HG02840 (cell line): ENCODE measurements at regions not wholly inside any gene's neighbourhood (a gene's known extent, or its start where the extent isn't known, plus 50 kb on each side); places are given as distances from the start of the nearest gene placed in this dataset.

ENCODE experiments used
- ATAC-seq: cut with Tn5 transposase; IDR thresholded peaks from one replicate; pipeline ENCODE4 v1.9.1; 2021; ENCODE audit warnings: mild to moderate bottlenecking, moderate library complexity, moderate number of reproducible peaks; ENCODE audit not compliant: unreplicated experiment, low FRiP score

GRCh38 chr18:78368726-78369125, 610.9 kb upstream of the SALL3 start:
- ATAC-seq = no peak

- no peak for ATAC-seq
Measured at GRCh38 chr18:78376046-78376445, 603.6 kb upstream of the SALL3 start.

GRCh38 chr18:78378403-78378802, 601.2 kb upstream of the SALL3 start:
- ATAC-seq = no peak

GRCh38 chr18:78378983-78379382, 600.6 kb upstream of the SALL3 start:
- no peak for ATAC-seq

- ATAC-seq = no peak
Measured at GRCh38 chr18:78390348-78390951, 589.2 kb upstream of the SALL3 start.

GRCh38 chr18:78390952-78391348, 588.7 kb upstream of the SALL3 start:
- ATAC-seq = no peak

- ATAC-seq = no peak
Measured at GRCh38 chr18:78393086-78393862, 586.3 kb upstream of the SALL3 start.

GRCh38 chr18:78396077-78396476, 583.5 kb upstream of the SALL3 start:
- ATAC-seq = no peak

GRCh38 chr18:78396756-78397155, 582.9 kb upstream of the SALL3 start:
- ATAC-seq = no peak

GRCh38 chr18:78399992-78400503, 579.6 kb upstream of the SALL3 start:
- no peak for ATAC-seq

GRCh38 chr18:78402440-78402839, 577.2 kb upstream of the SALL3 start:
- no peak for ATAC-seq

GRCh38 chr18:78402966-78403365, 576.7 kb upstream of the SALL3 start:
- no peak for ATAC-seq

- ATAC-seq = no peak
Measured at GRCh38 chr18:78403371-78403770, 576.2 kb upstream of the SALL3 start.

- no peak for ATAC-seq
Measured at GRCh38 chr18:78405763-78406162, 573.9 kb upstream of the SALL3 start.

GRCh38 chr18:78406743-78407465, 572.7 kb upstream of the SALL3 start:
- ATAC-seq = no peak

GRCh38 chr18:78407466-78407844, 572.2 kb upstream of the SALL3 start:
- no peak for ATAC-seq

- no peak for ATAC-seq
Measured at GRCh38 chr18:78408623-78409022, 571.0 kb upstream of the SALL3 start.

- ATAC-seq = no peak
Measured at GRCh38 chr18:78410094-78410786, 569.4 kb upstream of the SALL3 start.

GRCh38 chr18:78411539-78411938, 568.1 kb upstream of the SALL3 start:
- ATAC-seq = no peak

GRCh38 chr18:78414302-78414701, 565.3 kb upstream of the SALL3 start:
- ATAC-seq = no peak

- no peak for ATAC-seq
Measured at GRCh38 chr18:78416853-78417252, 562.8 kb upstream of the SALL3 start.
